GM23338 (cell line): ENCODE measurements at regions not wholly inside any gene's neighbourhood (a gene's known extent, or its start where the extent isn't known, plus 50 kb on each side); places are given as distances from the start of the nearest gene placed in this dataset.

ENCODE experiments used
- CTCF ChIP-seq, 2 experiments: fragments of 200-600 bp in 1 of 2; sonication (generic) in 1 of 2; conservative IDR thresholded peaks; 2 replicates each; pipeline versions ENCODE4 v1.5.1 to v1.6.1; 2016 to 2017; ENCODE audit warnings: antibody characterized with exemption in 2 of 2, low read depth in 2 of 2, mild to moderate bottlenecking in 2 of 2, moderate library complexity in 1 of 2
- EZH2 ChIP-seq: fragments of 200-600 bp; sonication (generic); IDR thresholded peaks from one replicate; pipeline ENCODE4 v1.8.0; 2017; ENCODE audit warnings: antibody characterized with exemption, mild to moderate bottlenecking, low read depth; ENCODE audit not compliant: unreplicated experiment
- EZH2phosphoT487 ChIP-seq: fragments of 200-600 bp; sonication (generic); IDR thresholded peaks from one replicate; pipeline ENCODE4 v1.8.1; 2018; ENCODE audit warnings: antibody characterized with exemption; ENCODE audit not compliant: unreplicated experiment
- POLR2AphosphoS5 ChIP-seq: IDR thresholded peaks from 2 replicates; pipeline ENCODE4 v1.6.1; 2016; ENCODE audit warnings: antibody characterized with exemption, low read depth

DNA sequence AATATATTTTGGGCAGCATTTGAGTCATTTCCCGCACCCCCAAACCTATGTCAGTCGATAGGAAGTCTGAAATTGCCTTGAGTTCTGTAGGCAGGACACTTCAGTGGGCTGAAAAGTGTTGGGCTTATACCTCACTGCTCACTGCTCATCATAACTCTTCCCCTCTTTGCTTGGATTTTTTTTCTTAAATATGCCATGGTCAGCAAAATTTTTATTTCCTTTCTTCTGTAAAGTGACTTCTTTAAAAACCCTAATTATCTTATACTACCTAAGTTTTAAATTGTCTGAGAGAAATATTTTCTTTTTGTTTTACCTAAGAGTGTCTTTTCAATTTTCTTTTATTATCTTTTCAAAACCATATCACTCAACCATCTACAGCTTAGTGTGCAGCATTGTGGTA, 129.2 kb downstream of the KIF20B start:
- no peak for TF ChIP-seq POLR2AphosphoS5
- no peak for TF ChIP-seq EZH2
- TF ChIP-seq CTCF (conservative IDR thresholded peaks at IDR 0.05; ENCODE audit: low read depth in 2 of 2), result no peak
- TF ChIP-seq EZH2phosphoT487, result no peak
